GM19372 (cell line): ENCODE measurements at regions not wholly inside any gene's neighbourhood (a gene's known extent, or its start where the extent isn't known, plus 50 kb on each side); places are given as distances from the start of the nearest gene placed in this dataset.
A peak's percentile ranks its signal among the peaks of the same experiment; 100 is the strongest.

Experiments
- ATAC-seq: cut with Tn5 transposase; IDR thresholded peaks from one replicate; pipeline ENCODE4 v1.9.1; 2021; ENCODE audit warnings: mild to moderate bottlenecking, low read depth, moderate library complexity; ENCODE audit not compliant: unreplicated experiment

DNA sequence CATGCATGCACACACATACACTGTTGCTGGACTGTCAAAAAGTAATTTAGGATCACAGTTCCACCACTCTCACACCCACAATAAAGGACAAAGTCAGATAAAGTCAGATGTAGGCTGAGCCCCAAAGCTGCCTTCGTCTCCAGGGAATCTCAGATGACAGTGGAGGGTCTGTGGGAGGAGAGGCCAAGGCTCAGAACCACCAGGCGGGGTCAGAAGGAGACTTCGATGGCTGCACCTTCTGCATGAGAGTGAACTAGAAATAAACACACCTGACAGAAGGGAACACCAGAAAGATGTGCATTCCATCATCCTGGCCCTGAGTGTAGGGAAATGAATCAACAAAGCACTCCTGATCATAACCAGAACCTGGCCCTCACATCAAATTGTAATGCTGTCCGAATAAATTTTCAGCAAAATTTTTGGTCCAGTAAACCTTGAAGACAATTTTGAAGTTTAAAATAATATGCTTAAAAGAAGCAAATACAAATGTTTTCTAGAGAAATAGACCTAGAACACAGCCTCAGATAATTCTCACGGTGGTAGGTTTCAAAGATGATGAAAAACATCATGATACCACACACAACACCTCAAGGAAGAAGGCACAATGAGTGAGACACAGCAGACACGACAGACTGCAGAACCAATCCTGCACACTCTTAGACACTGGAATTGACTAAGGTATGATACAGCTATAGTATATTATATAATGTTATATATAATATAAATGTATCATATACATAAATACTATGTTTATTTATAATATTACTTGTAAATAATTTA is 269.8 kb upstream of the KLF6 start:
- no peak for ATAC-seq

DNA sequence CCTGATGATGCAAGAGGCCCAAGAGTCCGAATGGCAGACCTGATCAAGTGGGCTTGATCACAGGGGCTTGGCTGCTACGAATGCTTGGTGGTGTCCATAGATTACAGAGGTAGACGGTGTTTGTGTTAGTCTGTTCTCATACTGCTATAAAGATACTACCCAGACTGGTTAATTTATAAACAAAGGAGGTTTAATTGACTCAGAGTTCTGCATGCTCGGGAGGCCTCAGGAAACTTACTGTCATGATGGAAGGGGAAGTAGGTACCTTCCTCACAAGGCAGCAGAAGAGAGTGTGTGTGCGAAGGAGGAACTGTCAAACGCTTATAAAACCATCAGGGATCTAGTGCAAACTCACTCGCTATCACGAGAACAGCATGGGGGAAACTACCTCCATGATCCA is 268.9 kb upstream of the KLF6 start:
- no peak for ATAC-seq

DNA sequence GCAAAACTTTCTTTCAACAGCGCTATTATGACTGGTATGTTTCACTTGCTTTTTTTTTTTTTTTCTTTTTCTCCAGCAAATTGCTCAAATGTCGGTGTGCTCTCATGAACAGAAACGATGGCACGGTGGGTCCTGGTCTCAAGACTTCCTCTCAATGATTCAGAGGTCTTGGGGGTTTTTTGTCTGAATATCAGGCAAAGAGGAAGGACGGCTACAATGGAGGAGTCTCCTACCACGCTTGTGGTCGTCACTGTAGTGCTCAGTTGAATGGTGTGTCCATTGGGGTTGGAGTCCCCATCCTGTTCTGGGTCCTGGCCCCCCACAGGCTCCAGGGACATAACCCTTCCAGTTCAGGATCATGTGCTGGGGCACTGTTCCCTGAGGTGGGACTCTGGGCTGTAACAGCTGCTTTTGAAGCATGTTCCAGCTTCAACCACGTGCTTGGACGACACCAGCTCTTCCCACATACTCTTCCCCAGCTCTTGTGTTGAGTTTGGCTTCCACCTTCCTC is 266.7 kb upstream of the KLF6 start:
- ATAC-seq, result no peak

DNA sequence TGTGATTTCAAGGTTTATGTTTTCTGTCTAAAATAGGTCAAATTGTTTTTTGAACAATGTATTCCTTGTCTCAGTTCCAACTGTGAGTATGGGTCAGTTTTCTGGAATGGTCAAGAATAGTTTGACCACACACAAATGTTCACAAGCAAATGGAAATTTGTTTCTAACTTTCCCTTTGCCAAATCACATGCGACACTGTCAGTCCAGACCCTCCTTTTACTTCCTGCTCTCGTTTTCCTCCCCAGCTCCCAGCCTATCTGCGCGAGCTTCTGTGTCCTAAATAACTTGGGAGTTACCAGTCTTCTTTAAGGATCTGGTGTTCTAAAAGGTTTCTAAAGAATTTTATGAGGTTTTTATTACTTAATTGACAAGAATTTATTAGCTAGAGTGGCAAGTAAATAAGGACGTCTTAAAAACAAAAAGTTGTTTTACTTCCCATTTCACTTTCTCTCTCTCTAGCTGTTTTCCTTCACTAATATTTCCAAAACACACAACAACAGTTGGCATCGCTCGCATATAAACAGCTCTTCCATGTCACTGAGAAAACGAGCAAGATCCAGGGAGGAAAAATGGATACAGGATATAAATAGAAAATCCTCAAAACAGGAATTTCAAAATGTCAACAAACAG is 266.1 kb upstream of the KLF6 start:
- ATAC-seq, result no peak

DNA sequence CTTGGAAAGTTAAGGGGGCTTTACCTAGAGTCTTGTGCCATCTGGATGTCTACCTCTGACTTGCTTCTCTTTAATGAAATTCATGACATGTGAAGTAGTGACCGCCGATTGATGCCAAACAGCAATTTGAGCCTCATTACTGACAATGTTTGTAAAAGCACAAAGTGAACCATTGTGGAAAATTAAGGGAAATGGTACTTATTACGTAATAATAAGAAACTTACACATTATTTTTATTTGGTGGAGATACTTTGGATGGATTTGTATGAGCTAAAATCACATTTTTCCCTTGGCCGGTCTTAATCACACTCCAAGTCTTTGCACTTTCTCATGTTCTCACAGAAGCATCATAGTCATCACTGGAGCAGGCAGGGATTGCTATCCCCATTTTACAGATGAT is 265.1 kb upstream of the KLF6 start:
- no peak for ATAC-seq

DNA sequence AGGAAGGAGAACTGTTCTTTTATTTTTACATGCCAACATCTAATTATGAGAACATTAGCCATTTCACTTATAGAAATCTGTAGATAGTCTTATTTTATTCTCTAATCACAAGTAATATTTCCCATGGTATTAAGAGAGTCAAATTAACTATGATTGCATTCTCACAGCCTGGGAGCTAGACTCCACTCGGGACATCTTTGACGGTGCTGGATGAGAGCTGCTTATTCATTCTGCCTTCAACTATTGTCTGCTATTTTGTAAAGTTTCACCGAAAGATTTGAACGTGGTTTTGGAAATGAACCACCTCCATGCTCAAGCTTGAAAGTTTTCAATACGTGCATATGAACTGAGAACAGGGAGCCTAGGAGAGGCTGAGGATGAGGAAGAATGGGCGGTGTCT is 264.3 kb upstream of the KLF6 start:
- no peak for ATAC-seq

DNA sequence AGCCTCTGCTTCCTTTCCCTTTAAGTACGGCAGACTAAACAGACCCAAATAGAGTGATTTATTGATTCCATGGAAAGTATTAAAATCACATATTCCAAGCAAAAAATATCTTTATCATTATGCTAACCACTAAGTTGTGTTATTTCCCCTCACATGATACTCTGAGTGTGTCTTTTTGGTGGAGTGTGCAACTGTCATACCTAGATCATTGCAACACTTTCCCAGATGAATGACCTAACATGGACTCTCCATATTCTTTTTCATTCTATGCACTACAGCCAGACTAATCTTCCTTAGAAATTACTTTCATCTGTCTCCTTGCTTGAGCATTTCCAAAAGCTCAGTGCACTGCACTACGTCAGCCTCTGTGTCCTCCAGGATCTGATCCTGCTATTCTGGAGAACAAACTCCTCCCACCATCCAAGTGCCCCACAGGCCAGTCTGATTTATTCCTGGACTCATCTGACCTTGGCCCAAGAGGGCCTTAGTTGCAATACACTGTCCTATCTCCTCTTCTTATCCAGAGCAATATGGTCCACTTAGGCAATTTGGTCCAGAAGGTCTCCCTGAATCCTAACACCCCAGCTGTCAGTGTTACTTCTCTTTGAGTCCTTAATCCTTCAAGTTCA is 263.3 kb upstream of the KLF6 start:
- ATAC-seq, result no peak

DNA sequence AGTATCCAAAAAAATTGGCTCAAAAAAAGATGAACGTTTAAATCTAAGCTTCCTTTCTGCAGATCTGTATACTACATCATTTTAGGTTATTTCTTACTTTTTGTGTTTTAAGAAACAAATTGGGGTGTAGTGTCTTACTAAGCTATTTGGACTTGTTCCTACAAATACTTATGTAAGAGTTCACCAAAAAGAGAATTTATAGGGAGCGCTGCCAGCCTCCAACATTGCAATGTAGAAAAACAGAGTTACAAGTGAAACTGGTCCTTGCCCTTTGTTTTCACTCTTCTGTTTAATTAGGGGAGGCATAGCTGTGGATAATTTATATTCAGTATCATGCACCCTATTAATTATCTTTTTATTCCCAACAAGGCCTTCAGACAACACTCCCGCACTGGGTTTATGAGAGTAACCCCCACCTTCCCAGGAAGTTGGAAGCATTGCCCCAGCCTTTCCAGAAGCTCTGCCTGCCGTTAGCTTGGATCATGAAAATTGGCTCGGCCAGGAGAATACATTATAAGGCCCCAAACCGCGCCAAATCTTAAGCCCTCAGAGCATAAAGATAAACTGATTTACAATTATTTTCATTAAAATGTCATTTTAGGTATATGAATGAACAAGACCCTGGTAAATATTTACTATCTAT is 261.8 kb upstream of the KLF6 start:
- ATAC-seq, result no peak

DNA sequence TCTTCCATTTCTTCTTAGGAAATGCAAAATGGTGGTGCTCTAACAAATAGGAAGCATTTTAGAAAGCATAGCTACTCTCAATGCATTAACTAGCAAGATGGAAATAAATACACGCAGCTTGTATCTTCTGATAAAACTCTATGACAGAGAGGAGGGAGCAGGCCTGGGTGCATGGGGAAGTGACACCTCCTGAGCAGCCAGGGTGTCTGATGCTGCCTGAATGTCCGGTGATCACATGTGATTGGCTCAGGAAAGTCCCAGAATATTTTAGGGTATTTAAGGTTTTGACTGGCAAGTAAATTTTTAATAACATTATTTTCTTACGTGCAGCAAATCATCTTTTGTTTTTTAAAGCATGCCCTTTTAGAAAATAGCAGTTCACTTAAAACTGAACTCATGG is 261.0 kb upstream of the KLF6 start:
- ATAC-seq, result peak; percentile 81

DNA sequence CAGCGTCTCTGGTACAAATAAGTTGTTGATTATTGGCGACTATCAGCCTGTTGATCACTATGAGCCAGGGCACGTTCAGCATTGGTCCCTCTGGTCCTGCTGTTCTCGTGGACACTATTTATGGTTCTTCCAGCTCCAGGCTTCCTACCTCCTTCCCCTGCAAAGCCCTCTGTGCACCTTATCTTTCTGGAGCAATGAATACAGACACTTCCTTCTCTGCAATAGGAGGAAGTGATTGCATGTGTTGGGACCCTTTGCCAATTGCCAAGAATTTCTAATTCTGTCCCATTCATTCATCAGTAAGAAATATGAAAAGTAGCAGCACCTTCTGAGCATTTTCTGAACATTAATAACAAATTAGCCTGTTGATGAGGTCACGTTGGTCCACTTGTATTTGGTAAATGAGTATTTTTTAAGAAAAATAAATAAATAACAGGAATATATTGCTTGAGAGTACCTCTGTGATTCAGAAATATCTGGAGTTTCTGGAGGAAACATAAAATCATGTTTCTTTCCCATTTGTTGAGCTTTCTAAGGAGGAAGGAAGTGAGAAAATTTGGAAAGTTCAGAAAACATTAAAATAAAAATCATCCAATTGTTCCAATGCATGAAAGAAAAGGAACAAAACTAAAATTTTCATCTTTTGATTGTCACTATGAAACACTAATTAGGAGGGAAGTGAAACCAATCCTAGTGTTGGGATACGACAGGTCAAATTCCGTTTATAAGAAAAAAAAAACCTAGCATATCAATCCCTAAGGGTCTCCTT is 259.1 kb upstream of the KLF6 start:
- ATAC-seq, result no peak

DNA sequence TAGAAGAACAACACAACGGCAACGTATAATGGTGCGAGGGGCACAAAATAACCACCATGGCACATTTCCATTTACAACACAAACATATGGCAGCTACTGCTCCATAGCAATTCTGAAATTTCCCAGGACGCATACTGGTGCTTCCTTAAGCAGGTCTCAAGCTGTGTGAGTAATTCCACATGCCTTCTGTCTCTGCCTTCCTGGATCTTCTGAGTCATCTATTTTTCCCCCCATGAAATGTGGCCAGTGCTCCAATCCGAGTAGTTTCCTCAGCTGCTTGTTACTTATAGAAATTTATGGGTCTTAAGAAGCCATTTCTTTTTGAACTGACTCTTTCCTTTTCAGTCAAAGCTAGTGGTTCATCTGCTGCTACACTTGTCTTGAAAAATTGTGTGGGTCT is 256.6 kb upstream of the KLF6 start:
- ATAC-seq, result no peak

DNA sequence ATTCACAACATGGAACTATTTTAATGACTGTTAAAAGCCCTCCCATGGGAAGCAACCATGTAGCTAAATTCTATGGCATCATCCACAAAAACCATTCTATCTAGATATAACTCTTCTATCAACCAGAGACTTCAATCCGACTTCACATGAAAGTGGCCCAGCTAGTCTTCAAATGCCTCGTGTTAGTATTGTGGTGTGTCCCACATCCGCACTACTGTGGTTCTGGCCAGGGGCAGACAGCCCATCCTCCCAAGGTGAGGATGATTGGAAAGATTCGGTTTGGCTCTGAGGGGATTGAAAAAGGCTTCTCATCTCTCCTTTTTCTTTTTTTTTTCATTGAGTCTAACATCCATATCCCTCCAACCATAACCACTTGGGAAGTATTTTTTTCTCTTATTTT is 253.0 kb upstream of the KLF6 start:
- no peak for ATAC-seq

DNA sequence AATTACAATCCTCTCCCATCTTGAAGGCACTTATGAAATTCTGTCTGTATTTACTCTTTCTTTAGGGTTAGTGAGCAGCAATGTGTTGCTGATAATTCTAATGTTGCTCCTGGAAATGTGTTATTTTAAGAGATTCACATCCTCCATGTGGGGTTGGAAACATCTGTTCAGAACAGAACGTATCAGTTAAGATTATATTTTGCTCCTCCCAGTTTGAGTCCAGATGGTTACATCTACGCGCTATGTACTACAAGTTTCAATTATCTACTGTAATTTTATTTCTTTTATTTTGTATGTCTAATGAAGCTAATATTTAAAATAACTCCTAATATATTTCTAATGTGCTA is 250.6 kb upstream of the KLF6 start:
- no peak for ATAC-seq

DNA sequence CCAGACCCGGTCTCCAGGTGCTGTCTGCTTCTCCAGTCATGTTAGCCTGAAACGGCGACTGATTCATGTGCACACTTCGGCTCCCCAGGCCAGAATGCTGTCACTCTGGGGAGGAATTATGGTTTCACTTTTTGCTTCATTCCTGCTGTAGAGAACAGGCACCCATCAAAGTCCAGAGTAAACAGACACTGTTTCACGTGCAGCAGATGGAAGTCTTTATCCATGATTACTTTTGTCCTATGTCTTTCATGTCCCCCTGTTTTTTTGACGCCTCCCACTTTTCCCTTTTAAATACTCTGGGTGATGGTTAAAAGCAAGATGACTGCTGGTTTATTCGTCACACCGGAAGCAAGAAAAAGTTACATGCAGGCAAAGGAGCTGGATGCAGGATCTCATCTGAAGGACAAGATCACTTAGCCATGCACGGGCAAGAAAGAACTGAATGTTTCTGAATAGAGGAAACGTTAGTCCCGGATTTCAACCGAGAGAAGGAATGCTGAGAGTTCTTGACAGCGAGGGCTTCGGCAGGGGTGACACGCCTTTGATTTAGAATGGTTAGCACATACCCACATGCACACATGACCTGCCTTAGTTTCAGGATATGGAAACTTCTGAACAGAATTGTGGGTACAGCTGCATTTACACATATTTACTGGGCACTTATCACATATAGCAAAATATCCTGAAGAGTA is 250.0 kb upstream of the KLF6 start:
- ATAC-seq, result no peak

DNA sequence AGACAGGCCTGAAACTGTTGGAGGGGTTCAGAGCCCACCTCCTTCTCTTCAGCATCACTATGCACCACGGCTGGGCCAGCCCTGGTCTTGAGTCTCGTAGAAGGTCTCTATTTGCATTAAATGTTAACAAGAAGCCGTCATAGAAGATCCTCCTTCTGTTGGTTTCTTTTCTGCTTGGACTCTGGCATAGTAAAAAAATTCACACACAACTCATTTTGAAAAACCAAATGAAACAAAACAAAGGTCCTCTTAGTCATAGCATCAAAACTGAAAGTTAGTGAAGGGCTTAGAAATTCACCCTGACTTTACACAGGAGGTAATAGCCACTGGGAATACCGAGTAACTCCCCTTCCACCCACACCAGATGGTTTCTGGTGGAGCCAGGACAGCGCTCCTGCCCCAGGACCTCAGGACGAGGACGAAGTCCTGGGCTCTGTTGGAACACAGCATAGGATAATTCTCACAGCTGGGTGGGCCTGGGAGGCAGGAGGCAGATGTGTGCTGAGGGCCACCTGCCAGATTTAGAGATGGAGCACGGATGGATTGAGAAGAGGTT is 248.4 kb upstream of the KLF6 start:
- ATAC-seq, result peak; percentile 79

DNA sequence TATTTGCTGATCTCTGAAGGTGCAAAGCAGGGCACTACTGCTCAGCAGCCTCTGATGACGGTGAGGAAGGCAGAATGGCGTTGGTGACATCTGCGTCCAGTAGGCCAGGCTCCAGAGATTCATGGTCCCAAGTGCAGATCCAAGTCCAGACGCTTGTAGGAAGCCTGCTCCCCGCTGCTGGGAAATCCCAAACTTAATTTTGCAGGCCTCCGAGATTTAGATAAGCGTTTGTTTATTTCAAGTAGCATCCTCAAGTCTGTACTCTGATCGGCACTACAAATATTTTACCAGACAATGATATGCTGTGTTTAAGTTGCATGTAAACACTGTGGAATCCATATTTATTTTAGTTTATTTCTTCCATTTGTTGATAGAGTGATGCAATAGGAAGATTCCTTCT is 244.9 kb upstream of the KLF6 start:
- ATAC-seq, result no peak

DNA sequence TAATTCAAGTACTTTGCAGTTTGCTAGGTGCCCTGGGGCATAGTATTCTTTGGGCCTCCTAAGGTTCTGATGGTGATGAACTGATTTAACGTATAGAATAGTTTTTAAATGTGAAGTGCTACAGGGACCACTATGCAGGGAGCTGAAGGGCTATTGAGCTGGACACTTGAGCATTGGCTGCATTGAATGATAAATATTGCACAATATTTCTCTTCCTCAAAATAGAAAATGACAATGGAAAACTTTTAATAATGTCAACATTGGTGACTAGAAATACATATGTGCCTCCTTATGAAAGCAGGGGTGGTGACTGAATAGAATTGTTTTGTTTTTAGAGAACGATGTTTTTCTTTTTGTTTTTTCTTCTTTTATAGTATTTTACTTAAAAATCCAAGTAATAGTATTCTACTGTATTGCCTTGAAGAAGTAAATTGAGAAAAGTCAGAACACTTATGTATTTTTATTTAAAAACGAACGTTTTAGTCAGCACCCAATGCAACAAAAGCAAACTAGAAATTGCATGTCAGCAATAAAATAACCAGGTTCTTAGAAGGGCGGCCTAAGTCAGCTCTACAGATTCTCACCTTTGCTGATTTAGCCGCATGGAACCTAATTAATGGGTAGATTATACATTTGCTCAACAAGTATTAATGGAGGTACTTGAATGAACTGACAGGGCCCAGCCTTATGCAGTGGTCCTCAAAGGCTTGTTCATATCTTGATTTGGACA is 244.0 kb upstream of the KLF6 start:
- ATAC-seq, result no peak

DNA sequence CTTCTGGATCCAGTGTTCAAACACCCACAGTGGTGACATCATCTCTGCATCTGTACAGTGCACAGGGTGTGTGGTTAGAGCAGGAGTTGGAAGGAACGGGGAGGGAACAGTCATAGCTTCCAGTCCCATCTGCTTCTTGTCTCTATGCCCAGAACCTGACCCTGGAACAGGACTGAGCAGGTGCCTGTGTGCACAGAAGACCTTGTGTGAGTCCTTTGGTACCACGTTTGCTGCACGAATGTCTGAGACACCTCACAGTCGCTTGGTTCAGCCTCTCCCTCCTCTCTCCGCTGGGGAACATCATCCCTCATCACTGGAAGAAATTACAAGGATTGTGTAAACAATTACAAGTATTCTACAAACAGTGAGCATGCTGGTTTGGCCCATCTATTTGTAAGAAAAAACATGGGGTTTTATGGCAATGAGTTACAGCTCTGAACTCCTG is 243.0 kb upstream of the KLF6 start:
- no peak for ATAC-seq

DNA sequence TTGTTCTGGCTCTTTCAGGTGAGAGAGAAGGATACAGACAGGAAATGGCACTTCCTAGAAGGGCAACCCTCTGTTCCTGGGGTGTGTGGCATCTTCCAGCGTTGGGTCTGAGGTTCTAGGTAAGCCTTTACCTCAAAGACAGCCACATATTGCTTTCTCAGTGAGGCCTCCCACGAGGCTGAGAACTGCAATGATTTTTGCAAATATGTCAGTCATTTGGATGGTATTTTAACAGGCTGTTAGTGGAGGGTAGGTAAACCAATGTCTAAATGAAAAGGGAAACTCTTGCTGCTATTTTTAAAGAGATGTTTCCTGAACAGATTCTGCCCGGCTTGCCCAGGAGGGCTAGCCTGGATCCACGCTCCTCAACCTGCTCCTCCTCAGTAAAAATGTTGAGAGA is 240.3 kb upstream of the KLF6 start:
- ATAC-seq, result no peak
